Mucosa of descending colon (tissue), 3 donors: ENCODE measurements at regions not wholly inside any gene's neighbourhood (a gene's known extent, or its start where the extent isn't known, plus 50 kb on each side); places are given as distances from the start of the nearest gene placed in this dataset.

Experiments
- ATAC-seq: fragments of 200-7000 bp; cut with Tn5 transposase; one replicate; pipeline ENCODE4 v1.9.1; 2020; ENCODE audit warnings: mild to moderate bottlenecking, moderate library complexity
- DNase-seq, 3 donors: peaks; one replicate each; pipeline ENCODE4 v3.0.0-alpha.2; 2020
- H3K36me3 ChIP-seq: fragments of 200-600 bp; one replicate; pipeline ENCODE4 v1.8.0; 2021; ENCODE audit warnings: low read depth, mild to moderate bottlenecking
- H3K4me1 ChIP-seq: fragments of 200-600 bp; one replicate; pipeline ENCODE4 v1.8.0; 2021; ENCODE audit warnings: low read depth, mild to moderate bottlenecking
- H3K4me3 ChIP-seq: fragments of 200-600 bp; one replicate; pipeline ENCODE4 v1.8.0; 2021; ENCODE audit warnings: mild to moderate bottlenecking
- H3K9me3 ChIP-seq: fragments of 200-600 bp; one replicate; pipeline ENCODE4 v1.8.0; 2021; ENCODE audit warnings: mild to moderate bottlenecking
- intact Hi-C, 2 donors: fragments of 100-400 bp; cut with DNase I in 1 of 2; cut with micrococcal nuclease in 1 of 2; formaldehyde crosslinking; loops; one replicate each; pipeline versions ENCODE4 v1.11.0 to v1.11.1; 2022; cut with DNase I, micrococcal nuclease
- TF ChIP-seq, protein P1 (sequence below): fragments of 200-600 bp; IDR thresholded peaks from one replicate; pipeline ENCODE4 v1.8.0; 2022; ENCODE audit warnings: antibody characterized with exemption, mild to moderate bottlenecking
- donor health status: DM: no; HTN: no; CAD: no; lungs with moderate emphysema.
- donor health status: DM: no; HTN: no; CAD: no.
- donor health status: DM: no; HTN: yes; CAD: no.

DNA sequence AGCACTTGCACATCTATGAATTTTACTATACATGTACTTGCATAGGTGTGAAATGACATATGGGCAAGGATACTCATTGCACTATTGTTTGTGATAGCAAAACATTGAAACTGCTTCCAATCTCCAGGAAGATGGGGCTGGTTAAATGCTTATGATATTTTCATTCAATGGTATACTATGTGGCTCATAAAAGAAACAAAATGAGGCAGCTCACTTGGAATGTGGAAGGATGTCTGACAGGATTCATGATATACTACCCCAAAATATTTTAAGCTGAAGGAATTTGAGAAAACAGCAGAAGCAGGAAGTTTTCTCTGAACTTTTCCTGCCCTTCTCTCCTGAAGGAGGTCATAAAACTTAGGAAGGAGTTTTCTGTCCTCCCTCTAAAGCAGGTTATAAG lies 99.6 kb upstream of the CAST start:
- TF ChIP-seq, protein P1, sequence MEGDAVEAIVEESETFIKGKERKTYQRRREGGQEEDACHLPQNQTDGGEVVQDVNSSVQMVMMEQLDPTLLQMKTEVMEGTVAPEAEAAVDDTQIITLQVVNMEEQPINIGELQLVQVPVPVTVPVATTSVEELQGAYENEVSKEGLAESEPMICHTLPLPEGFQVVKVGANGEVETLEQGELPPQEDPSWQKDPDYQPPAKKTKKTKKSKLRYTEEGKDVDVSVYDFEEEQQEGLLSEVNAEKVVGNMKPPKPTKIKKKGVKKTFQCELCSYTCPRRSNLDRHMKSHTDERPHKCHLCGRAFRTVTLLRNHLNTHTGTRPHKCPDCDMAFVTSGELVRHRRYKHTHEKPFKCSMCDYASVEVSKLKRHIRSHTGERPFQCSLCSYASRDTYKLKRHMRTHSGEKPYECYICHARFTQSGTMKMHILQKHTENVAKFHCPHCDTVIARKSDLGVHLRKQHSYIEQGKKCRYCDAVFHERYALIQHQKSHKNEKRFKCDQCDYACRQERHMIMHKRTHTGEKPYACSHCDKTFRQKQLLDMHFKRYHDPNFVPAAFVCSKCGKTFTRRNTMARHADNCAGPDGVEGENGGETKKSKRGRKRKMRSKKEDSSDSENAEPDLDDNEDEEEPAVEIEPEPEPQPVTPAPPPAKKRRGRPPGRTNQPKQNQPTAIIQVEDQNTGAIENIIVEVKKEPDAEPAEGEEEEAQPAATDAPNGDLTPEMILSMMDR = no peak
- no peaks in the 10 kb centered on the region for H3K4me1 ChIP-seq
- no peak overlapping the region for H3K4me3 ChIP-seq
- DNase-seq = no peak
- intact Hi-C loops = no loop called here
- no peaks in the 10 kb centered on the region for H3K36me3 ChIP-seq
- no peaks in the 10 kb centered on the region for H3K9me3 ChIP-seq
- ATAC-seq = no peak

GRCh38 chr5:96563816-96564215 lies 98.4 kb upstream of the CAST start:
- intact Hi-C loops = no loop called here
- H3K4me1 ChIP-seq = no peaks in the 10 kb centered on the region
- H3K9me3 ChIP-seq = no peaks in the 10 kb centered on the region
- no peak for ATAC-seq
- no peak for DNase-seq
- H3K36me3 ChIP-seq = no peaks in the 10 kb centered on the region
- no peak overlapping the region for H3K4me3 ChIP-seq
- TF ChIP-seq, protein P1 = no peak

DNA sequence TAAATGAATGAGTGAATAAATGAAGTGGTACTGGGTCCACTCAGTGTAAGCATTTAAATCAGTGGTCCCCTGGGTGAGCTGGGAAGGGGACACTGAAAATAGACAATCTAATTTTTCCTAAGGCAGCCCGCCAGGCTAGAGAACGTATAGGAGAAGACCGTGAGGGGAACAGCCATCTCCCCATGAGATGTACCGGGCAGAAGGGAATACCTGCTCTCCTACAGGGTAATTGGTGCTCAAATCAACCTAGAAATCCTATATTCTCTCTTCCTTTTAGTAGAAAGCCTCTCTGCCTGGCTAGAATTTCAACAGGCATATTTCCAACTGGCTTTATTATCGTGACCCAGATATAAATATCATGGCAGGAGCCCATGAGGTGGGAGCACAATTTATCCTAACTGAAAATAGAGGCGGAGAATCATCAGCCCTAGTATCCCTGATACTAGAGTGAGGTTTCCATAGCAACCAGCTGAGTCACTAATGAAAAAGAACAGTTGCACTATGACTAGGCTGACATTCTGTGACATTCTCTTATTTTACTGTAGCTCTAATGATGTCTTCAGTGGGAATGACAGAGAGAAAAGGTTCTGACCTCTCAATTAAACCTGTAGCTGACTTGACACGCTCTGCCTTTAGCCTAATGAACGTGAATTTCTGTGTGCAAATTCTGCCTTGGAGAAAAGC lies 96.5 kb upstream of the CAST start:
- Histone ChIP-seq H3K9me3 (no peaks in the 10 kb centered on the region), H3K36me3 (no peaks in the 10 kb centered on the region), H3K4me3 (no peak overlapping the region), H3K4me1 (no peaks in the 10 kb centered on the region)
- intact Hi-C loops = no loop called here
- DNase-seq (no peak), ATAC-seq (no peak)
- TF ChIP-seq, protein P1 = no peak

DNA sequence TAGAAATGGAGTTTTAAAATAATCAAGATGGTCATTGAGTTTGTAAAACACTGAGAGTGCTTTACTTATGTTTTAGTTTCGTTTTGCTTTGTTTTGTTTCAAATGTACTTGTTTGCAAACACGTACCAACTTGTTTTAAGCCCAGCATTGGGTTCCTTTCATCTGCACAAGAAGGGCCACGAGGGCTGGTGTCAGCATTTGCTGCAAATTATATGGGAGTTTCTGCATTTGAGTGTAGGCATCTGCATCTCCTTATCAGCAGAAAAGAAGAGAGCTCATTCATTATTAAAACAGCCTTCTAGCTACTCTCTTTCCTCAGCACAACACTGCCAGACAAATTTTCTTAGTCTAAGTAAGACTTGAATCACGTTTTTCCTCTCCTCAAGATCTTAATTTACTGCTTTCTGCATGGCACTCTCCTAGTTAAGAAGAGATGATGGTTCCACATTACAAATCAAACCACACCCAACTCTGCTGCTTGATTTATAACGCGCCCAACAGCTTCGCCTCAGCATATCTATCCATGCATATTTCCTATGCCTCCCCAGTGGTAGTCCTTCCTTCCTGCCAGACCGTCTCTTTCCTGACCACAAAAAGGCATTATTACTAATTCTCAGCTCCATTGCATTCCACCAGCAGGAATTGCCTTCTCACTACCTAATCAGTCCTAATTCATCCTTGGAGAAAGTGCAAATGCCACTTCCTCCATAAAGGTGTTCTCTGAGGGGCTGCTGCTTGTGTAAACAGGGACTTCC lies 95.2 kb upstream of the CAST start:
- H3K9me3 ChIP-seq = no peaks in the 10 kb centered on the region
- no peak overlapping the region for H3K4me3 ChIP-seq
- no peaks in the 10 kb centered on the region for H3K4me1 ChIP-seq
- no peak for ATAC-seq
- TF ChIP-seq, protein P1 = no peak
- intact Hi-C loops = no loop called here
- no peaks in the 10 kb centered on the region for H3K36me3 ChIP-seq
- DNase-seq = no peak

- TF ChIP-seq, protein P1 = no peak
Measured at GRCh38 chr5:96569332-96569731, 92.8 kb upstream of the CAST start.

More at GRCh38 chr5:96569332-96569731, 92.8 kb upstream of the CAST start:
- intact Hi-C loops = no loop called here
- no peaks in the 10 kb centered on the region for H3K9me3 ChIP-seq
- DNase-seq (no peak), ATAC-seq (no peak)
- H3K4me3 ChIP-seq = no peak overlapping the region
- H3K36me3 ChIP-seq = no peaks in the 10 kb centered on the region
- no peaks in the 10 kb centered on the region for H3K4me1 ChIP-seq
